Head of caudate nucleus (tissue), 42 donors: ENCODE measurements at regions not wholly inside any gene's neighbourhood (a gene's known extent, or its start where the extent isn't known, plus 50 kb on each side); places are given as distances from the start of the nearest gene placed in this dataset.

Experiments used
- DNase-seq, 42 donors: peaks; one replicate each; pipeline versions ENCODE4 v3.0.0 to v3.0.0-alpha.2; 2020 to 2021; ENCODE audit warnings: mixed read lengths in 7 of 42
- intact Hi-C: fragments of 100-400 bp; cut with DNase I; formaldehyde crosslinking; loops from one replicate; pipeline ENCODE4 v1.15.0; 2022

DNA sequence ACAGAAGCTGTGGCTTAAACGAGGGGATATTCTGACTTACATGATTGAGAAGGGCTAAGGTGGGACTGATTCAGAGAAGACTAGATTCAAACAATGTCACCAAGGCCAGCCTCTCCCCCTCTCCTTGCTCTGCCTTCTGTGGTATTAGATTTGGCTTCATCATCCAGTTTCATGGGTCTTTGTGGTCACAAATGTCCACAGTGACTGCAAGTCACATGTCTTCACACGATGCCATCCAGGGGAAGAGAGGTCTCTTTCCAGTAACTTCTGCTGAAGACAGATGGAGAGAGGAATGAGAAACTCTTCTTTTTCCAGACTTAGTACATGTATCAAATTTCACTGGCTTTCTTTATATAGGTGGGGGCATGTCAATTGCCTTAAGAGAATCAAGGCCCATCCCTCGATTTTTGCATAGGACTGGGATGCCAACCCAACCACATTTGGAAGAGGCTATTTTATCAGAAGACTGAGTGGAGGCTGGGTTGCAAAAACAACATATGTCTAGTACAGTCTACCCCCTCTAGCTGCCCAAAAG, 57.3 kb upstream of the HNF1B start:
- DNase-seq, result no peak
- intact Hi-C loops, result no loop called here

DNA sequence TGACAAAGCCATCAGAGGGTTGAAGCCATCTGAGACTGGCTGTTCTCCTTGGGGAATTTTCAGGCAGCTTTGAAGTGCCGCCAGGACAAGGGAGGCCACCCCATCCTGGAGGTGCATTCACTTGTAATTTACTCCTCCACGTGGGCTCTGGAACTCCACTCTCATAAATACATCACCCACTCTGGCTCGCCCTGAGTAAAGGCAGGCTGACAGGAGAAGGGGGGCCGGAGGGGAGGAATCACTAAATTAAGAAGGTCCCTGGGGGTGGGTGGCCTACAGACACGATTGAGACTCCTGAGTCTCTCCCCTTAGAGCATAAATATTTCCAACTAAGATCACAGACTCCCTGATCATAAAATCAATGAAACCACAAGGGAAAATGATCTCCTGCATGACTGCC, 56.3 kb upstream of the HNF1B start:
- no peak for DNase-seq

GRCh38 chr17:37797206-37797605, 52.3 kb upstream of the HNF1B start:
- intact Hi-C loops, result no loop called here
- DNase-seq, result no peak

More for the DNA sequence above, 56.3 kb upstream of the HNF1B start:
- intact Hi-C loops, result no loop called here

- intact Hi-C loops, result no loop called here
- no peak for DNase-seq
Measured at GRCh38 chr17:37796076-37796475, 51.2 kb upstream of the HNF1B start.
